ENCODE measurements at regions not wholly inside any gene's neighbourhood (a gene's known extent, or its start where the extent isn't known, plus 50 kb on each side); places are given as distances from the start of the nearest gene placed in this dataset.

DNA sequence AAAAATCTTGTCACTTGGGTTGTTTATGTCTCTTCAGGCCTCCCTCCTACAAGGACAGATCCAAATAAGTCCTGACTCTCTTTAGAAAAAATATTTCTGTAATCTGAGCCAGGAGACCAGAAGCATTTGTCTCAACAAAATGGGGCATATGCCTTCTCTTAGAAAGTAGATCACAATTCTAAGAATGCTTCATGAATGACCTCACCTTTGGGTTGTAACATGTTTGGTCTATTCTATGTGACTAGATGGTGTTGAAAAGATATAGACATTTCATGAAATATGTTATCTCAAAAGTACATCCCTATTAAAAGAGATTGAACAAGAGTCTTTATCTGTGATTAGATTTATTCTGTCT, 159.0 kb upstream of the SETBP1 start:
- TF ChIP-seq CTCF (IDR thresholded peaks at IDR 0.05 in 2 of 3, conservative IDR thresholded peaks at IDR 0.05 in 1 of 3; ENCODE audit: borderline replicate concordance in 1 of 3, insufficient read depth in 1 of 3, low read depth in 2 of 3, low read length in 2 of 3) (no peak), SRF (IDR thresholded peaks at IDR 0.05; ENCODE audit: low read depth) (no peak), POLR2AphosphoS5 (IDR thresholded peaks at IDR 0.05; ENCODE audit: low read depth, low read length) (no peak), JUND (IDR thresholded peaks at IDR 0.05) (no peak), POLR2A (IDR thresholded peaks at IDR 0.05; ENCODE audit: borderline replicate concordance, extremely low read depth, insufficient read depth, insufficient read length) (no peak), ZNF274 (IDR thresholded peaks at IDR 0.05; ENCODE audit: low read depth, low read length) (no peak), YY1 (IDR thresholded peaks at IDR 0.05; ENCODE audit: extremely low read depth, insufficient replicate concordance, low read depth, low read length) (no peak), RAD21 (IDR thresholded peaks at IDR 0.05; ENCODE audit: low read depth) (no peak), EZH2phosphoT487 (IDR thresholded peaks at IDR 0.05; ENCODE audit: borderline replicate concordance) (no peak)
- TF ChIP-seq, protein P1, sequence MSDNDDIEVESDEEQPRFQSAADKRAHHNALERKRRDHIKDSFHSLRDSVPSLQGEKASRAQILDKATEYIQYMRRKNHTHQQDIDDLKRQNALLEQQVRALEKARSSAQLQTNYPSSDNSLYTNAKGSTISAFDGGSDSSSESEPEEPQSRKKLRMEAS (IDR thresholded peaks at IDR 0.05), result no peak

All from HCT116 (cell line).